Fibroblast of pulmonary artery (primary cell): ENCODE measurements at regions not wholly inside any gene's neighbourhood (a gene's known extent, or its start where the extent isn't known, plus 50 kb on each side); places are given as distances from the start of the nearest gene placed in this dataset.

Experiments used
- DNase-seq: peaks from one replicate; pipeline ENCODE4 v3.0.0-alpha.2; 2010; ENCODE audit warnings: low read depth
- H3K4me3 ChIP-seq: replicated peaks from 2 replicates; pipeline ENCODE4 v1.5.1; 2011; ENCODE audit warnings: low read depth, mild to moderate bottlenecking, control low read depth, low read length, moderate library complexity
- TF ChIP-seq, protein P1 (sequence below): IDR thresholded peaks from 2 replicates; pipeline ENCODE4 v1.5.1; 2011; ENCODE audit warnings: mild to moderate bottlenecking, control low read depth, low read length, inconsistent platforms; ENCODE audit errors: missing control alignments

DNA sequence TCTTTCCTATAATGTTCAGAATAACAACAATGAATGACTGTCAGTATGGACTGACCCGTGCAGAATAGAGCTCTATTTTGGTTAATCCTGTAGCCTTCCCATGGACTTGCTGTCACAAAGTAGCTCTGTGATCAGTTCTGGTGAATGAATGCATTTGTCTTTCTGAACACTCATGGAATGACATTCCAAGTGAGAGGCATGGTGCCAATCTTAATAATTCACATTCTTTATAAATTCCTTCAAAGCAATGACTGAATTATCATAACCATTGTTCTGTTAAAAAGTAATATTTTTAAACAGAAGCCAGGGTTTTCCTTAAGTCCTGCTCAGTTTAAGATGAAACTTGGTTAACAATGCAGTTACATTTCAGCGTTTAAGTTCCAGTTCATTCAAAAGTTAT lies 360.5 kb downstream of the ICE1 start:
- no peak overlapping the region for H3K4me3 ChIP-seq
- TF ChIP-seq, protein P1, sequence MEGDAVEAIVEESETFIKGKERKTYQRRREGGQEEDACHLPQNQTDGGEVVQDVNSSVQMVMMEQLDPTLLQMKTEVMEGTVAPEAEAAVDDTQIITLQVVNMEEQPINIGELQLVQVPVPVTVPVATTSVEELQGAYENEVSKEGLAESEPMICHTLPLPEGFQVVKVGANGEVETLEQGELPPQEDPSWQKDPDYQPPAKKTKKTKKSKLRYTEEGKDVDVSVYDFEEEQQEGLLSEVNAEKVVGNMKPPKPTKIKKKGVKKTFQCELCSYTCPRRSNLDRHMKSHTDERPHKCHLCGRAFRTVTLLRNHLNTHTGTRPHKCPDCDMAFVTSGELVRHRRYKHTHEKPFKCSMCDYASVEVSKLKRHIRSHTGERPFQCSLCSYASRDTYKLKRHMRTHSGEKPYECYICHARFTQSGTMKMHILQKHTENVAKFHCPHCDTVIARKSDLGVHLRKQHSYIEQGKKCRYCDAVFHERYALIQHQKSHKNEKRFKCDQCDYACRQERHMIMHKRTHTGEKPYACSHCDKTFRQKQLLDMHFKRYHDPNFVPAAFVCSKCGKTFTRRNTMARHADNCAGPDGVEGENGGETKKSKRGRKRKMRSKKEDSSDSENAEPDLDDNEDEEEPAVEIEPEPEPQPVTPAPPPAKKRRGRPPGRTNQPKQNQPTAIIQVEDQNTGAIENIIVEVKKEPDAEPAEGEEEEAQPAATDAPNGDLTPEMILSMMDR, result no peak
- DNase-seq, result no peak

DNA sequence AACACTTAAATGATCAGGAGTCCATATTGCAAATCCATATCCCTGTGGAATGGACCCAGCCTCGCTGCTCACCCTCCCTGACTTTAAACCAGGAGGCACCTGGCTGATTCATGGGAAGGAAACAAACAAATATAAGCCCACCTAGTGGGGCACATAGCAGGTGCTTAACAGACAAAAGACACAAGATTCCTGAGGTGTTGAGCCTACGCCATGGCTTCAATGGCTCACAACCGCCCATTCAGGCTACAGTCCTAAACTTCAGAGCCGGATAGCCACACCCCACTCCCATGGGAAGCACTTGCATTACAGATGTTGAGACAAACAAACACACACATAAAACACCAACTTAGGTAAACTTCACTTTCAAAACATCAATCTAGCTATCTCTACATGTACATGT lies 359.9 kb downstream of the ICE1 start:
- no peak overlapping the region for H3K4me3 ChIP-seq
- TF ChIP-seq, protein P1, result no peak
- DNase-seq, result no peak

DNA sequence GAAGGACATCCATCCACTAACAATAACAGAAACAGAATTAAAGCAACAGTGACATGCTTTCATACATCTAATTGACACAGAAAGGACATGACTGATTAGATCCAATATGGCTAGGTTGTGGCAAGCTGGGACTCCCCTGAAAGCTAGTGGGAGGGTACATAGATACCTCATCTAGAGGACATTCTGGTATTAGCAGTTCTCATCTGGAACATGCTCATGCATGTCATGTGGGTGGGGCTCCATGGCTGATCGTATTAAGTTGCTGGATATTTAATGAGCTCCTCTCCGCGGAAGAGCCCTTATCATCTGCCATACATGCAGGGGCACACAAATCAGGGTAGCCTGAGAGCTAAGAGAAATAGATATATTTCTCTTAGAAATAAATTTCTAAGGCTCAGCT lies 358.9 kb downstream of the ICE1 start:
- TF ChIP-seq, protein P1, result no peak
- no peak overlapping the region for H3K4me3 ChIP-seq
- no peak for DNase-seq

DNA sequence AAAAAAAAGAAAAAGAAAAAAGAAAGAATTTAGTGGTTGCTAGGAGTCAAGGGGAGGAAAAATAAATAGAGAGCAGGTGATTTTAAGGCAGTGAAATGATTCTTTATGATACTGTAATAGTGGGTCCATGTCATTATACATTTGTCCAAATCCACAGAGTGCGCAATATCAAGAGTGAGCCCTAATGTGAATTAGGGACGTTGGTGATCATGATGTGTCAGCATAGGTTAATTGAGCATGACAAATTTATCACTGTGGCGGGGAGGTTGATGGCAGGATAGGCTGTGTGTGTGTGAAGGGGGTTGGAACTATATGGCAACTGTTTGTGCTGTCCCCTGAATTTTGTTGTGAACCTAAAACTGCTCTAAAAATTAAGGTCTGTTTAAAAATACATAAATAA lies 357.8 kb downstream of the ICE1 start:
- TF ChIP-seq, protein P1, result no peak
- no peak for DNase-seq
- no peak overlapping the region for H3K4me3 ChIP-seq

DNA sequence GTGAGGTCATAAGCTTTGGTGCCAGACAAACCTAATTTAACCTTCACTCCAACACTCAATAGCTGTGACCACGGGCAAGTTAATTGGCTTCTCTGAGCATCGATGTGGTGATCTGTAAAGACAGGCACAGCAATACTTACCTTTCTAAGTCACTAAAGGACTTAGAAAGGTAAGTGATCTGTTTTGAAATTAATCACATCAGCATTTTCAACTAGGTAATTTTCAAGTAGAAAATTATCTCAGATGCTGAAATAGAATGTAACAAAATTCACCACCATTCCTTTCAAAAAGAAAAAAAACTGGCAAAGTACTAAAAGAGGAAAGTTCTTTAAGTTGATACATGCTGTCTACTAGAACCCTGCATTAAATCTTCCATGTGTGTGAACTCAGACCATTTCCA lies 354.5 kb downstream of the ICE1 start:
- no peak overlapping the region for H3K4me3 ChIP-seq
- TF ChIP-seq, protein P1, result no peak

DNA sequence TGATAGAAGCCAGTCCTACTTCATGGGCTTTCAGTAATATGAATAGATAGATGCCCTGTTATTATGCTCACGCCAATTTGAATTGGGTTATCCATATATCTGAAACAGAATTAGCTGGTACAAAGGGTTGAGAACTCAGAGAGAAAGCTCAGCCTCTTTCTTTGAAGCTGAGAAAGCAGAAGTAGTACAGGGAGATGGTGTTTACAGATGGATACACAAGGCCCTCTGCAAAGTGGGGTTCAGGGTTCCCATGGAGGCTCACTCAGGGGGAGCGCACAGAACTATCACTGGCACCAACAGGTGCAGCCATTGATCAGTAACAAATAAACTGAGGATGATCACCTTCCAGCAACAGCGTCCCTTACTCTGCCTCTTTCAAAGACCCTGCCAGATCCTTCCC lies 349.7 kb downstream of the ICE1 start:
- TF ChIP-seq, protein P1, result no peak
- H3K4me3 ChIP-seq, result no peak overlapping the region
- DNase-seq, result no peak

More for the DNA sequence above, 354.5 kb downstream of the ICE1 start:
- DNase-seq, result no peak

DNA sequence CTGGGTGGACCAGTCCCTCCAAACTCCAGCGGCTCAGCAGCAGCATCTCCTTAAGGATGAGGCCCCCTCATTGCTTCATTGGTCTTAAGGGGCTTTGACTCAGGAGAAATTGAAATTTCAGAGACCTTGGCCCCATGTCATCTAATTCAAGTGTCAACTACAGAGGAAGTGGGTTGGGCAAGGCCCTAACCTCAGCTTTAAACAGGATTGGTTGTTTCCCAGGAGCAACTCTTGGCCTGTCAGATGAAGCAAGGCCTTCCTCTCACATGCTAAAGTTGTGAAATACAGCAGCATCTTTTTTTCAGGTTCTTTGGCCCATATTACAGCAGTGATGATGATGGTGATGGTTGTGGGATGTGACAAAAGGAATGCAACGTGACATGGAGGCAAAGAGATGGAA lies 348.3 kb downstream of the ICE1 start:
- no peak for DNase-seq
- TF ChIP-seq, protein P1, result no peak
- no peak overlapping the region for H3K4me3 ChIP-seq
